HG02943 (cell line): ENCODE measurements at regions not wholly inside any gene's neighbourhood (a gene's known extent, or its start where the extent isn't known, plus 50 kb on each side); places are given as distances from the start of the nearest gene placed in this dataset.

ENCODE experiments used
- ATAC-seq: cut with Tn5 transposase; IDR thresholded peaks from one replicate; pipeline ENCODE4 v1.9.1; 2021; ENCODE audit warnings: mild to moderate bottlenecking, low read depth, moderate library complexity; ENCODE audit not compliant: unreplicated experiment

DNA sequence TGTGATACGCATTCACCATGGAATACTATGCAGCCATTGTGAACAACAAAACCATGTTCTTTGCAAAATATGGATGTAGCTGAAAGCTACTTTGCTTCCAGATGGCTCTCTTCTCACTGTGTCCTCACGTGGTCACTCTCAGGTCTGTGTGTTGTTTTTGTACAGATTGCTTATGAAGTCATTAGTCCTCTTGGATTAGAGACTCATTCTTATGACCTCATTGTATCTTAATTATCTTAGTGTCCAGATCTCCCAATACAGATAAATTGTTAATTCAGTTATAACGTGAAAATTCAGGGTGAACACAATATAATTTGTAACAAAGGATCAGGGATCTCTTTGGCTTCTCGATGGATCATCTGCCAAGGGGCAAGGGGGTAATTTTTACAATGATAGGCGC, 100.4 kb upstream of the TOP3B start:
- ATAC-seq = no peak

DNA sequence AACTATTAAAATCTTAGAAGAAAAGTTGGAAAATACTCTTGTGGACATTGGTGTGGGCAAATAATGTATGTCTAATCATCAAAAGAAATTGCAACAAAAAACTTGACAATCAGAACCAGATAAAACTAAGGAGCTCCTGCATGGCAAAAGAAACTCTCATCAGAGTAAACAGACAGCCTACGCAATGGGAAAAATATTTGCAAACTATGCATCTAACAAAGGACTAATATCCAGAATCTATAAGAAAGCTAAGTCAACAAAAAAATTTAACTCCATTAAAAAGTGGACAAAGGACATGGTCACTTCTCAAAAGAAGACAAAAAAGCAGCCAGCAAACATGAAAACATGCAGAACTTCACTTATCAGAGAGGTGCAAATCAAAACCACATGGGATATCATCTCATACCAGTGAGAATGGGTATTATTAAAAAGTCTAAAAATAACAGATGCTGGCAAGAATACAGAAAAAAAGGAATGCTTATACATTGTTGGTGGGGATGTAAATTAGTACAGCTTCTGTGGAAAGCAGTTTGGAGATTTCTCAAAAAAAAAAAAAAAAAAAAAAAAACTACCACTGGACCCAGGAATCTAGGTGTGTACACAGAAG, 99.7 kb upstream of the TOP3B start:
- no peak for ATAC-seq

DNA sequence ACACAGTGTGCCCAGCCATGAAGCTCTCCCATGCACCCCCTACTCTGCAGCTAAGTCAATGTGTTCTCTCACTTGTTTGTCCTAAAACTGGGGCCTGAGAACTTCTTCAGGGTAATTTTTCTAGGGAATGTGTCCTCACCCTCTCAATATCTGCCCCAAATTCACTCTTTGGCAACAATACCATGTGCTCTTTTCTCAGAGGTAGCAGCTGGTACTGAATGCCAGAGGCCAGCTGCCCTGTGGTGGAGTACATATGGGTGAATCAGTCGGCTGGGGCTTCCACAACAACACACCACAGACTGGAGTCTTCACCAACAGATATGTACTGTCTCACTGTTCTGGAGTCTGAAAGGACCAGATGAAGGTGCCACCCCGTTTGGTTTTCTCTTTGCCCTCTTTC, 97.7 kb upstream of the TOP3B start:
- no peak for ATAC-seq

DNA sequence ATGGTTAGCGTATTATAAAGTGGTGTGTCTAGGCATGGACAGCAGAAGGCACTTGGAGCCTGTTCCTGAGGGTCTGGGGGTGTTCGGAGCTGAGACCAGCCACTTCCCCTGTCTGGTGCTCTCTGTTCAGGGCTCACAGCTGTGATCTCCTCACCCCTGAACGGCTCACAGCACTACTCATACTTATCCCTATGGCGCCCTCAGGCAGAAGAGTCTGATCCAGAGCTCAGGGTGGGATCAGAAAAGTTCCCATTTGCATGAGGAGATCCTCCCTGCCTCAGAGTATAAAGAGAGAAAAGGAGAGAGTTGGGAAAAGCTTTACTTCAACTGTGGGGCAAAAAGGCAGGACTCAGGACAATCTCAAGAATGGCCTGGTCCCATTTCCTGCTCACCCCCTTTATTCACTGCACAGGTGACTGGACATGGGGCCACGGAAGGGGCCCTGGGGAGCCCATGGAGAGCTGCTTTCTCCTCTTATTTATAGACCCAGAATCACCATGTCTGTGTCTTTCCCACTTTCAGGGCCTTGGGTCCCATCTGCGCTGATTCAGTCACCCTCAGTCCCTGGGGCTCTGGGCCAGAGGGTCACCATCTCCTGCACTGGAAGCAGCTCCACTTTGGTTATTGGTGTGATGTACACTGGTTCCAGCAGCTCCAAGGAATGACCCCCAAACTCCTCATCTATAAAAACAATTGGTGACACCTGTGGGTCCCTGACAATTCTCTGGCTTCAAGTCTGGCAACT, 97.0 kb upstream of the TOP3B start:
- no peak for ATAC-seq

- no peak for ATAC-seq
Measured at GRCh38 chr22:22078329-22078728, 95.7 kb upstream of the TOP3B start.

DNA sequence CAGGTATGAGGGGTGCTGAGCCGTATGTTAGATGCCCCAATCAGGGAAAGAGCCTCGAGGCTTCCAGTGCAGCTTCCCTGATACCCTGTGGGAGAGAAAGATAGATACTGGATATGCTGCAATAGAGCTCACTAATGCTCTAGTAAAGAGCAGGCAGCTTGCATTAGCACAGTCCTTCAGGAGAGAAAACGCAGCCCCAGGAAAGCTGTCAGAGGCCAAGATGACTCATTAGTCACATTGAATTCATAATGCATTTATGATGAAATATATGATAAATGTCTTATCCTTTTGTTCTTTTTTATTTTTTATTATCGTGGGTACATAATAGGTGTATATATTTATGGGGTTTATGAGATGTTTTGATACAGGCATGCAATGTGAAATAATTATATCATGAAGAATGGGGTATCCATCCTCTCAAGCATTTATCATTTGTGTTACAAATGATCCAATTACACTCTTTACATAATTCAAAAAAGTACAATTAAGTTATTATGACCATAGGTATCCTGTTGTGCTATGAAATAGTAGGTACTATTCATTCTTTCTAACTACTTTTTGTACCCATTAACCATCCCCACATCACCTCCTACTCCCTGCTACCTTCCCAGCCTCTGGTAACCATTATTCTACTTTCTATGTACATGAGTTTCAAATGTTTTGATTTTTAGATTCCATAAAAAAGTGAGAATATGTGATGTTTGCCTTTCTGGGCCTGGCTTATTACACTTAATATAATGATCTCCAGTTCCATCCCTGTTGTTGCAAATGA, 94.5 kb upstream of the TOP3B start:
- ATAC-seq = no peak

DNA sequence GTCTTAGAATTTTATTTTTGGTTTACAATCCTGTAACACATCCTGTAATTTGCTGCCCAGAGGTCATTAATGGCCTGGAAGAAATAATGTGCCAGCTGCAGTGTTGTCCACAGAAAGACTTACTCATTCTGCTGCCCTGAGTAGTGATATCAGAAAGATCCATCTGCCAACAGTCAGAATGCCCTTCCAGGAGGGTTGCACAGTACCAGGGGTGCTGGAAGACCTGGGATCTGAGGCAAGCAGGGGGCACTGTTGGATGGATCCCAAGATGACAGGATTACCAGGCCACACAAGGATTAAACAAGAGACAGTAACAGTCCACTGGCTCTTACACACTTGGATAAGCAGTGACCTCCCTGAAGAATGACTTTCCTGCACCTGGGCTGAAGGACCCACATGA, 93.8 kb upstream of the TOP3B start:
- ATAC-seq = no peak

GRCh38 chr22:22075382-22076163, 93.0 kb upstream of the TOP3B start:
- no peak for ATAC-seq

DNA sequence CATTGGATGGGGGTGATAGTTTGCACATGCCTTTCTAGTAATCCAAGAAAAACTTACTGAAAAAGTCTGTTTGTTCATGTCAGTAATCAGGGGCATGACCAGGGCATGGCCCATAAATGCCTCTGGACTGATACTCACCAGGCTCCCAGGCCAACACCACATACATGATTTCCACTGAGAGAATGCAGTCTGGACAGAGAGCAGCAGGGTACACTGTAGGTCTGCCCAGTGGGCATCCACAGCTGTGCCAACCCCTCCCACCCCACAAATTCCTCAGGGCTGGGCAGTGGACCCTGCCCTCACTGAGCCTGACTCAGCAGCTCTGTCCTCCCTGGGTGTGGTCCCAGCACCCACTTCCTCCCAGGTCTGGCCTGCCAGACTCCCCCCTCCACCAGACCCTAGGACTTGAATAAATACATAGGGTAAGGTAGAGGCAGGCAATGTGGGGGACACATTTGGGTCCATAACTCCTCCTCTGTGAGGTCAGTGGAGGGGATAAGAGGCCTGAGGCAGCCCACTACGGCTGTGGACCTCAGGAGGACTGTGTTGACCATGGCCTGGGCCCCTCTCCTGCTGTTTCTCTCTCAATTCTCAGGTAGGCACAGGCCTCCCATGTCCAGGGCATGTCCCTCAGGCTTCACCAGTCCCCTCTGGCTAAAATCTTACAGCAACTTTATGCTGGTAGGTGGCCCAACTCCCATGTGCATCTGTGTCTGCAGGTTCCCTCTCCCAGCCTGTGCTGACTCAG, 92.2 kb upstream of the TOP3B start:
- no peak for ATAC-seq

DNA sequence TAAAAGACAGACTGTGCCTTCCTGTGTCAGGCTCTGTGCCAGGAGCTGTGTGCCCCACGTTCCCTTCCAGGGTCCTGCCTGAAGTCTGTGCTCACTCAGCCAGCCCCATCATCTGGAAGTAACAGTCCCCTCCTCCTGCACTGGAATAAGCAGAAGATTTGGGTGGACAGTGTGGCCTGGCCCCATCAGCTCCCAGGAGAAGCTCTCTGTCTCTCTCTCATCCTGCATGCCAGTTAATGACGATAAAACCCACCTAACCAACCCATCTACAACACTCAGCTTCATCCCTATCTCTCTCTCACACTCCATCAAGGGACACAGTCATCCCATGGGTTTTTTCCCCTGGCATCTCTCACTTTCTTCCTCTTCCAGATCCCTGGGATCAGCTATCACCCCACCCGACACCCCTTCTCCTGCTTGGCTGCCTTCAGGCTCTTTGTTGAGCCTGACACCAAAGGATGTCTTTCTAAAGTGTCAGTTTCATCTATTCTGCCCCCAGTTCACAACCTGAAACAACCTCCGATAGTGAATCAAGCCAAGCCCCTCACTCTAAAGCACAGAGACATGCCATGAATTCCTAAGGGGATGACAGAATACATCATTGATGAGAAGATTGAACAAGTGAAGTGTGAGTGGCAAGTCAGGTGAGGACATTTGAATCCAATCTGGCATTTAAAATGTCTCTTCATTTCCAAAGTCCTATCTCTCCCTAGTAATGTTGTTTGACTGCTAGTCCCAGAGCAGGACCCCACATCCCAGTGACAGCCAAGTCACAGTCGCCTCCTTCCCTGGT, 91.4 kb upstream of the TOP3B start:
- no peak for ATAC-seq

- no peak for ATAC-seq
Measured at GRCh38 chr22:22072169-22072836, 89.7 kb upstream of the TOP3B start.

DNA sequence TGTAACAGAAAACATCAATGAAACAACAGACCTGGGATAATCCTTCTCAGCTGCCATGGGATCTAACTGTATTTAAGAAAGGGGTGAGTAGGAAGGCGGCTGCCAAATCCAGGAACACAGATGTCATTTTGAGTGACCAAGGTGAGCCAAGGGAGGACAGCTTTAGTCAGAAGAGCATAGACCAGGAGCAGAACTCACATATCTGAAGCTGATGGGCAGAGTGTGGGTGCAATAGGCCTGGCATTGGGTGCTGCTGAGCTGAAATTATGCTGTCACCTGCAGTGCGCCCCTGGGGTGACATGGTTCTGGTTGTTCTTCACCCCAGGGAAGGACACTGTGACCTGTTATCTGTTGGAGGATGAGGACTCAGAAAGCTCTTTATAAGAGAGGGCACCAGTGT, 88.9 kb upstream of the TOP3B start:
- no peak for ATAC-seq

GRCh38 chr22:22070371-22070824, 87.8 kb upstream of the TOP3B start:
- ATAC-seq = no peak

DNA sequence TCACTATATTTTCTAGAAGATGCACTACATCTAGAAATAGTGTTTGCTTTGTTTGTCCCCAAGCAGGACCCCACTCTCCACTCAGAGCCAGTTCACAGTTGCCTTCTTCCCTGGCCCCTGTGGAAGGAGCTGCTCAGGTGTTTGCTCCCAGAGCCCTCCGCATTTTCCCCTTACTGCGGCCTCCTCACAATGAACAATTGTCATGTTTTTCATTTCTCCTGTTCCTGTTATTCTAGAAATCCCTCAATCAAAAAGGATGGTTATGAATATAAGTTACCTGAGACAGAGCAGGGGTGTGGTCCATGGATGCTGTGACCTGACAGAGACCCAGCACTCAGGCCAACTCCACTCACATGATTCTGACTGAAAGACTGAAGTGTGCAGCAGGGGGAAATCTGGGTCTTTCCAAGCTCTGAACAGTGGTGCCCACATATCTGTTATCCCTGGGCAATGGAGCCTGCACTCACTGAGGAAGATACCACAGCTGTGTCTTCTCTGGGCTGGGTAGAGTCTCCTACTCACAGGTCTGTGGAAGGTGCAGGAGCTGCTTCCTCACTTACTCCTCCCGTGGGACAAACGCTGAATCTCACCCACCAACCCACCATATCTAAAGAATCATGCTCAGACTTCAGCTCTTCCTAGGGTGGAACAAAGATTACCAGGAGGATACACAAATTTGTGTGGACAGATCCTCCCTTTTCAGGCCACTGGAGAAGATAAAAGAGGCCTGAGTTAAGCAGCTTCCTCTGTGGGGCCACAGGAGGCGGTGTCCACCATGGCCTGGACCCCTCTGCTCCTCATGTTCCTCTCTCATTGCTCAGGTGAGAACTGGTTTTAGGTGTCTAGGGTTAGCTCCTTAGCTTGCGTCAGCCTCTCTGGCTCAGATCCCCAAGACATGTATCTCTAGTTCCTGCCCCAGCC, 87.1 kb upstream of the TOP3B start:
- no peak for ATAC-seq

GRCh38 chr22:22068657-22069056, 86.1 kb upstream of the TOP3B start:
- ATAC-seq = no peak

GRCh38 chr22:22068025-22068424, 85.4 kb upstream of the TOP3B start:
- no peak for ATAC-seq

DNA sequence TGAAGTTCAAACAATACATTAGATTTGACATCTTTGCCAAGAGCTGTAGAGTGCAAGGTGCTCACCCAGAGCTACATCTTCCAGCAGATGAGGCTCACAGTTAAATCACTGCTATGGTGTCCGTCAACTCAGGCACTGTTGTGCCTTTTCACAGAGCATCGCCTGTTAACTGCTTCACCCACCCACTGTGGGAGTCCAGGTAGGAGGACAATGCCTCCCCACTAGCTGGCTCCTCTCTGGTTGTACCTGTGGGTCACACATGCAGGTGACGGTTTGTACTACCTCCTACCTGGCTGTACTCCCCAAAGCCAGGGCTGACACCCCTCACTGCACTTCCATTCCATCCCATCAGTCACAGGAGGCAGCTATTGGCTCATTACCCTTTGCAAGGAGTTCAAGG, 84.6 kb upstream of the TOP3B start:
- no peak for ATAC-seq

GRCh38 chr22:22064580-22064979, 82.0 kb upstream of the TOP3B start:
- ATAC-seq = no peak
